DLD1 (cell line): ENCODE measurements at regions not wholly inside any gene's neighbourhood (a gene's known extent, or its start where the extent isn't known, plus 50 kb on each side); places are given as distances from the start of the nearest gene placed in this dataset.
"Not testable (repeated sequence)": the region's sequence is repeated elsewhere in the genome, so short reads cannot be mapped to it uniquely, and the experiment has no call there.

ENCODE experiments used
- in situ Hi-C: cut with HindIII; loops from 2 replicates; pipeline ENCODE4 v1.10.0; 2017; ENCODE audit warnings: low sequenced_read_pairs

DNA sequence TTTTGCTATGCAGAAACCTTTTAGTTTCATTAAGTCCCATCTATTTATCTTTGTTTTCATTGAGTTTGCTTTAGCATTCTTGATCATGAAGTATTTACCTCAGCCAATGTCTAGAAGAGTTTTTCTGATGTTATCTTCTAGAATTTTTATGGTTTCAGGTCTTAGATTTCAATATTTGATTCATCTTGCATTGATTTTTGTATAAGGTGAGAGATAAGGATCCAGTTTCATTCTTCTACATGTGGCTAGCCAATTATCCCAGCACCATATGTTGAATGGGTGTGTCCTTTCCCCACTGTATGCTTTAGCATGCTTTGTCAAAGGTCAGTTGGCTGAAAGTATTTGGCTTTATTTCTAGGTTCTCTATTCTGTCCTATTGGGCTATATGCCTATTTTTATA, 395.2 kb downstream of the HGF start:
- in situ Hi-C loops: not testable (repeated sequence)

GRCh38 chr7:81370822-81371221, 399.0 kb downstream of the HGF start:
- in situ Hi-C loops: no loop called here

DNA sequence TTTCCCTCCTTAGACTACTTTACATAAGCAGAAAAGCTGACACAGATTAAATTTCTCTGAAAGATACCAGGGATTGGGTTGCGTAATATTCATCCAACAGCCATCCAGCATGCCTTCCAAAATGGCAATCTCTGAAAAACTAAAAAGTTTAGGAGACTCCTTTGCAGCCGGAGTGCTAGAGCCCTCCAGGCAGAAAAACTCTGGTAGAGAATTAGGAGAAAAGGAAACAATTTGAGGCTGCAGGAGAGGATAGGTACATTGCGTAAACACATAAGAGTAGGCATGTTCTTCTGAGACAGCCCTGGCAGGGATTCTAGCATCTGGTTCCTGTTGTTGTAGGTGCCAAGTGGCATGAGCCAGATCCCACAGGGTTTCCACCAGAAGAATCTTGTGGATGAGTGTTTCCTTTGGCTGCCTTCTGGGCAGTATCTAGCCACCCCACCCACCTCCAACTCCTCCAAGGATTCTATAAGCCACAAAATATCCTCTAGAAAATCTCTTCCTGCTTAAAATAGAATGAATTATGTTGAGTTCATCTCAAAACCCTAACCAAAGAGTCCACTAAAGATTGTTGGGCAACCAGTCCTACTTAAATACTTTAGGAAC, 402.4 kb downstream of the HGF start:
- in situ Hi-C loops: no loop called here

DNA sequence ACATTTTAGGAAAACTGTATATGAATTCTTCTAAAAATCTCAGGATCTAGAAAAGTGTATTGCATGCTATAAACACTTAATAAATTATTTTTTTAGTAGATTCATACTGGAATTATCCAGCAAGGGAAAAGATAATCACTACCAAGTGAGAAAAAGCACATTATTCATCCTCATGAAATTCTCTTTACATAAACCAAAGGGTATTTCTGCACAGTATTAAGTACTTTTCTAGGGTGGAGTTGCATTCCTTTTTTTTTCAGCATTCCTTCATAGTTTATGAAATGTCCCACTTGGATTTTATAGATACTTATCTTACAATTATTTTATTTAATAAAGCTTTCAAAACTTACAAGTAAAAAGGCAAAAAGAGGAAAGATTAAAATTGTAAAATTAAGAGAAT, 403.3 kb downstream of the HGF start:
- in situ Hi-C loops: no loop called here

- in situ Hi-C loops: no loop called here
Measured at GRCh38 chr7:81361769-81362312, 408.0 kb downstream of the HGF start.

- in situ Hi-C loops: no loop called here
Measured at GRCh38 chr7:81355911-81356310, 413.9 kb downstream of the HGF start.

- in situ Hi-C loops: no loop called here
Measured at GRCh38 chr7:81349044-81349443, 420.8 kb downstream of the HGF start.

- in situ Hi-C loops: no loop called here
Measured at GRCh38 chr7:81339946-81340345, 421.1 kb upstream of the SEMA3C start.

DNA sequence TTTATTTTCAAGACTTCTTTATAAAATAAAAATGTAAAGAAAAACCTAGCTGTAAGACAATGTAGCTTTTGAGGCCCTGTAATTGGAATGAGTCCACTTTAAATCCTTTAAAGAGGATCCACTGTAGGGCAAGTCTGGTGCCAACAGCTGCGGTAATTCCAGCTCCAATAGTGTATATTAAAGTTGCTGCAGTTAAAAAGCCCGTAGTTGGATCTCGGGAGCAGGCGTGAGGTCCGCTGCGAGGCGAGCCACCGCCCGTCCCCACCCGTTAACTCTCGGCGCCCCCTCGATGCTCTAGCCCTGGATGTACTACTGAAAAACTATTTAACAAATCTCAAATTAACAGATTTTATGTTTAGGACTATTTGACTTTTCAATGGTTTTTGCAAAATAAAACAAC, 414.7 kb upstream of the SEMA3C start:
- in situ Hi-C loops: no loop called here

DNA sequence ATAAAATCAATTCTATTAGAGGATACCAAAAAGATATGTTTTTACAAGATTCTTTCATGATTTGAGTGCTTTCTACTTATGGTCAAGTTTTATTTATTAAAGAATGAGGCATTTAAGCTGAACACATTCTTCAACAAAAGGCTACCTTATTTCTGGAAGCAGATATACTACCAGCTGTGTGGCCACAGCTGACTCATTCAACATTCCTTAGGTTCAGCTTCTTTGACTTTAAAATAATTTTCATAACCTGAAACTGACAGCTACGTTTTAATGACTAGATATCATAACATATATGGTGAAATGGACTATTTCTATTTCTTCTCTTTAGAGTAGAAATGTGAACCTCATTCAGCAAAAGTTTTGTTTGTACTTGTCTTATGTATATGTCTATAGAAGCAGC, 414.2 kb upstream of the SEMA3C start:
- in situ Hi-C loops: no loop called here

DNA sequence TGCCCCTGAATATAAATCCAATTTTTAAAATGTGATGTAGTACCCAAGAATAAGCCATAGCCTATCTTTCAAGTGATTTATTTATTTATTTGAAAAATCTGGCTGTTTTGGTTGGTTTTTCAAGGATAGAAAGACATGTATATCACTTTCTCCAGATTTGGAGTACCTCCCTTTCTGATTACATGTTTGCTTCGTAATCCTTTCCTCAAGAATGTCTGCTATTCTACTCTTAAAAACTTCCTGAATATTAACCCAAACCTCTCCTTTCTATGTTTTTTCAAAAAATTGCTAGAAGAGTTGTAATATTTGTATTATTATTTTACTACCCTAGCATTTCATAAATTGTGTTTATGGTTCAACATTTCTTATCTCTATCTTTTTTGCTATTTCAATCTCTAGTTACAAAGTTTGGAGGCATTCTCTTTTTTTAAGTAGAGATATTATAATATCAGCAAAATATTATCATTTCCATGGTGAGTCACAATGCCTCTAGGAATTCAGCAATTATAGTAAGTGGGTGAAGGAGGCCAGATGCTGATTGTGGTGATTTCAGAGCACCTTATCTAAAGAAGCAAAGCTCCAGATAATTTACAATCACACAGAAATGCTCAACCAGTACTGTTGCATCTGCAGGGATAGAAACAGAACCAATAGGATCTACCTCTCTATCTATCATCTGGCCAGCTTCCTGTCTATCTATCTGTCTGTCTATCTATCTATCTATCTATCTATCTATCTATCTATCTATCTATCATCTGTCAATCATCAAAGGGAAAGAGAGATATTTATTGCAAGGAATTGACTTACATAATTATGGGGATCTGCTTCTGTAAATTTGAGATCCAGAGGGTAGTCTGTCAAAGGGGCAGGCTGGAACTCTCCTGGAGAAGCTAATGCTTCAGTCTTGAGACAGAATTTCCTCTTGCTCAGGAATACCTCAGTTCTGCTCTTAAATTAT, 412.5 kb upstream of the SEMA3C start:
- in situ Hi-C loops: no loop called here

- in situ Hi-C loops: no loop called here
Measured at GRCh38 chr7:81330108-81330507, 411.3 kb upstream of the SEMA3C start.

DNA sequence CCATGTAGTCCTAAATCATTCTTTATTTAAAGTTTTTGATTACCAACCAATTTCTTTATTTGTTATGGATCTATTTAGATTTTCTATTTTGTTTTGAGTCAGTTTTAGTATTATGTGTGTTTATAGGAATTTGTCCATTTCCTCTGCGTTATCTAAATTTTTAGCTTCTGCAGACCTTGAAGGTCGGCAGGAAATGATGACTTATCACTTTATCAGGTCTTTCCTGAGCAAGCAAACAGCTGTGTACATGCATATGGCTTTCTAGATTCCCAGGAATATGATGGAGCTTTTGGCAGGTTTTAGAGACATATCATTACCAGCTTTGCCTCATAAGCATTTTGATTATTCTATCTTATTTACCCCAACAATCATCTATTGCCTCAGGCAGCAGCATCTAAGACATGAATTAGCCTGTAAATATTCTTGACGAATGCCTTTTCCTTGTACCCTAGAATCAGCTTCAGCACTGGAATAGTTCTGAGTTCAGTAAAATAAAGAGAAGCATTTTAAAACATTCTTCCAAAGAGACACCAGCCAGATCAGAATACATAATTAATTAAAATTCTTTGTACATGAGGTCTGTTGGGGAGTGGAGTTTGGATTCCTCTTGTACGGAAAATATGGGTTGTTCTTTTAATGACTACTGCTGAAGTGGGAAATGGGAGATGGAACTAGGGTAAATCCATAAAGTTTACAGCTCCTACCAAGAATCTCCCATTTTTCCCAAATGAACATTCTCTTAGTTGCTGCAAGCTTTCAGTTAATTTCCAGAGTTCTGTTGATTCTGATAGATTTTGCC, 408.8 kb upstream of the SEMA3C start:
- in situ Hi-C loops: no loop called here

- in situ Hi-C loops: no loop called here
Measured at GRCh38 chr7:81321949-81322348, 403.1 kb upstream of the SEMA3C start.

GRCh38 chr7:81317741-81318140, 398.9 kb upstream of the SEMA3C start:
- in situ Hi-C loops: no loop called here

- in situ Hi-C loops: no loop called here
Measured at GRCh38 chr7:81308643-81309322, 389.9 kb upstream of the SEMA3C start.

DNA sequence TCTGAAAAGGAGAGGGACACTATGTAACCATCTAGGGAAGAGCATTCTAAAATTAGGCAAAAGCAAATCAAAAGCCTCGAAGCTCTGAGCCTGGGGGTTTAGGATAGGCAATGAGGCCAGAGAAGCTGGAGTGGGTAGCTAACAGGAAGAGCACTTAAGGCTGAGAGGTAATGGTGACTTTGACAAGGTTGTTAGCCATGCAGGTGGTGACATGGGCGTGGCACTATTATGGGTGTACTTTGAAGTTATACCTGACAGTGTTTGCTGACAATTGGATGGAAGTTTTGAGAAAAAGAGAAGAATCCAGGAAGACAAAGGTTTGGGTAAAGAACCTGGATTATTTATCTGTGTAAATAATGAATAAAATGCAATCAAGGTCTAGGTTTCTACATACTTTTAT, 383.0 kb upstream of the SEMA3C start:
- in situ Hi-C loops: no loop called here

DNA sequence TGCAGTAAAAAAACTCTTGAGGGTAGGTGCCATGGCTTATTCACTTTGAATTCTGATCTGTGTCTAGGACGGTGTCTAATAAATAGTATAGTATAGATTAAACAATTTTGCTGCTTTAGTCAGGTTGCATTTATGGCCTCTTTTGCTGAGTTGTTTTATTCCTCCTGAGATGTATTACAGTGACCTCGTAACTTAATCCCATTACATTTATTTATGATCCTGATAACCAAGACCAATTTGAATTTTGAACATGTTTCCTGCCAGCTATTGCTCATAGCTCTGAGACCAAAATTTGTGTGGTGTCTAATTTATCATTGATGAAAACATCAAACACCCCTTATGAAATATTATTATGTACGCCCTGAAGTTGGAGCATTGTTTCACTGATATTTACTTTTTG, 381.9 kb upstream of the SEMA3C start:
- in situ Hi-C loops: no loop called here

GRCh38 chr7:81299711-81300110, 380.9 kb upstream of the SEMA3C start:
- in situ Hi-C loops: no loop called here

- in situ Hi-C loops: no loop called here
Measured at GRCh38 chr7:81298951-81299666, 380.3 kb upstream of the SEMA3C start.
